Stomach (tissue), 4 donors: ENCODE measurements at regions not wholly inside any gene's neighbourhood (a gene's known extent, or its start where the extent isn't known, plus 50 kb on each side); places are given as distances from the start of the nearest gene placed in this dataset.

Experiments used
- CTCF ChIP-seq, 7 experiments: fragments of 450-650 bp in 4 of 7; fragments of 200-600 bp in 3 of 7; sonication (generic) in 3 of 7; IDR thresholded peaks; one replicate each; pipeline ENCODE4 v1.5.1; 2016 to 2019; ENCODE audit warnings: antibody characterized with exemption in 7 of 7, control low read depth in 2 of 7, mild to moderate bottlenecking in 1 of 7
- EP300 ChIP-seq: sonication (generic); formaldehyde crosslinking; IDR thresholded peaks from one replicate; pipeline ENCODE4 v1.6.1; 2017; ENCODE audit warnings: antibody characterized with exemption
- POLR2AphosphoS5 ChIP-seq, 3 donors: sonication (generic); formaldehyde crosslinking; IDR thresholded peaks; one replicate each; pipeline ENCODE4 v1.6.1; 2016; ENCODE audit warnings: antibody characterized with exemption in 3 of 3

- TF ChIP-seq CTCF (IDR thresholded peaks at IDR 0.05) (no peak), EP300 (no peak), POLR2AphosphoS5 (IDR thresholded peaks at IDR 0.05) (no peak)
Observed at GRCh38 chr1:56167596-56167995, 411.8 kb downstream of the PLPP3 start.
